ENCODE measurements at regions not wholly inside any gene's neighbourhood (a gene's known extent, or its start where the extent isn't known, plus 50 kb on each side); places are given as distances from the start of the nearest gene placed in this dataset.

GRCh38 chr2:16296038-16296290, 355.6 kb downstream of the MYCN start:
- no peak for DNase-seq (ENCODE audit: low read depth)
- no peak for TF ChIP-seq CTCF (IDR thresholded peaks at IDR 0.05; ENCODE audit: low read depth, low read length, missing control alignments)
- no peak overlapping the region for H3K4me3 ChIP-seq (ENCODE audit: low read depth, low read length)

- DNase-seq (ENCODE audit: low read depth) = no peak
- no peak for TF ChIP-seq CTCF (IDR thresholded peaks at IDR 0.05; ENCODE audit: low read depth, low read length, missing control alignments)
- no peak overlapping the region for H3K4me3 ChIP-seq (ENCODE audit: low read depth, low read length)
These were observed 354.4 kb downstream of the MYCN start for GRCh38 chr2:16294791-16295190.

GRCh38 chr2:16293871-16294270, 353.5 kb downstream of the MYCN start:
- no peak for DNase-seq (ENCODE audit: low read depth)
- TF ChIP-seq CTCF (IDR thresholded peaks at IDR 0.05; ENCODE audit: low read depth, low read length, missing control alignments) = no peak
- no peak overlapping the region for H3K4me3 ChIP-seq (ENCODE audit: low read depth, low read length)

- H3K4me3 ChIP-seq (ENCODE audit: low read depth, low read length) = no peak overlapping the region
- TF ChIP-seq CTCF (IDR thresholded peaks at IDR 0.05; ENCODE audit: low read depth, low read length, missing control alignments) = no peak
- DNase-seq (ENCODE audit: low read depth) = no peak
These were observed 353.0 kb downstream of the MYCN start for GRCh38 chr2:16293398-16293797.

- DNase-seq (ENCODE audit: low read depth) = no peak
- TF ChIP-seq CTCF (IDR thresholded peaks at IDR 0.05; ENCODE audit: low read depth, low read length, missing control alignments) = no peak
- no peak overlapping the region for H3K4me3 ChIP-seq (ENCODE audit: low read depth, low read length)
These were observed 351.6 kb downstream of the MYCN start for GRCh38 chr2:16291731-16292550.

GRCh38 chr2:16291226-16291625, 350.9 kb downstream of the MYCN start:
- TF ChIP-seq CTCF (IDR thresholded peaks at IDR 0.05; ENCODE audit: low read depth, low read length, missing control alignments) = no peak
- DNase-seq (ENCODE audit: low read depth) = no peak
- no peak overlapping the region for H3K4me3 ChIP-seq (ENCODE audit: low read depth, low read length)

GRCh38 chr2:16290311-16291020, 350.1 kb downstream of the MYCN start:
- no peak for DNase-seq (ENCODE audit: low read depth)

More at GRCh38 chr2:16290311-16291020, 350.1 kb downstream of the MYCN start:
- H3K4me3 ChIP-seq (ENCODE audit: low read depth, low read length) = no peak overlapping the region
- no peak for TF ChIP-seq CTCF (IDR thresholded peaks at IDR 0.05; ENCODE audit: low read depth, low read length, missing control alignments)

Measured in GM12864 (cell line).